OCI-LY3 (cell line): ENCODE measurements at regions not wholly inside any gene's neighbourhood (a gene's known extent, or its start where the extent isn't known, plus 50 kb on each side); places are given as distances from the start of the nearest gene placed in this dataset.

Experiments used
- H2AFZ ChIP-seq: fragments of 200-600, 300-600 bp; shearing (Covaris generic); 2 replicates; pipeline ENCODE4 v1.6.0; 2014; ENCODE audit warnings: antibody characterized with exemption, low read depth, low read length
- H3K27ac ChIP-seq: fragments of 200-600, 300-600 bp; sonication (generic); 2 replicates; pipeline ENCODE4 v1.5.1; 2014; ENCODE audit warnings: mild to moderate bottlenecking, low read length, moderate library complexity, mixed read lengths
- H3K27me3 ChIP-seq: fragments of 200-600, 300-600 bp; sonication (generic); 2 replicates; pipeline ENCODE4 v1.6.1; 2014; ENCODE audit warnings: low read depth, low read length, mixed read lengths
- H3K36me3 ChIP-seq: fragments of 200-600, 300-600 bp; sonication (generic); replicated peaks from 2 replicates; pipeline ENCODE3; 2014; ENCODE audit warnings: low read depth, low read length, mixed read lengths
- H3K4me1 ChIP-seq: fragments of 300-600, 200-600 bp; sonication (generic); 2 replicates; pipeline ENCODE4 v1.6.1; 2014; ENCODE audit warnings: low read length, mixed read lengths
- H3K4me2 ChIP-seq: fragments of 200-600, 300-600 bp; sonication (generic); 2 replicates; pipeline ENCODE4 v1.6.1; 2014; ENCODE audit warnings: low read length, mixed read lengths
- H3K4me3 ChIP-seq: fragments of 300-600, 200-600 bp; sonication (generic); 2 replicates; pipeline ENCODE4 v1.5.1; 2014; ENCODE audit warnings: antibody characterized with exemption, mild to moderate bottlenecking, low read length, moderate library complexity
- H3K79me2 ChIP-seq: fragments of 300-600, 200-600 bp; shearing (Covaris generic); 2 replicates; pipeline ENCODE4 v1.6.1; 2014; ENCODE audit warnings: mild to moderate bottlenecking, low read length, mixed read lengths
- H3K9ac ChIP-seq: fragments of 300-600, 200-600 bp; shearing (Covaris generic); 2 replicates; pipeline ENCODE4 v1.6.0; 2014; ENCODE audit warnings: mild to moderate bottlenecking, low read length, moderate library complexity
- H3K9me3 ChIP-seq: fragments of 200-600, 300-600 bp; shearing (Covaris generic); 2 replicates; pipeline ENCODE4 v1.6.1; 2014; ENCODE audit warnings: low read length, mixed read lengths; ENCODE audit not compliant: insufficient read depth
- H4K20me1 ChIP-seq: fragments of 200-600, 300-600 bp; sonication (generic); 2 replicates; pipeline ENCODE4 v1.6.1; 2016; ENCODE audit warnings: low read length, mixed read lengths; ENCODE audit not compliant: insufficient read depth
- EZH2phosphoT487 ChIP-seq: fragments of 200-600 bp; shearing (Covaris generic); IDR thresholded peaks from 2 replicates; pipeline ENCODE4 v1.6.1; 2018; ENCODE audit warnings: antibody characterized with exemption, mixed run types, low read depth
- TF ChIP-seq, protein P1 (sequence below): fragments of 200-600, 300-600 bp; sonication (generic); IDR thresholded peaks from 2 replicates; pipeline ENCODE4 v1.5.1; 2014; ENCODE audit warnings: antibody characterized with exemption, low read length, low read depth

- no peak overlapping the region for H3K4me3 ChIP-seq
- no peaks in the 10 kb centered on the region for H3K79me2 ChIP-seq
- peaks cover 17% of the 10 kb centered on the region; the same call in 1 of the 2 replicates for H3K27me3 ChIP-seq
- no peaks in the 10 kb centered on the region for H3K36me3 ChIP-seq
- H2AFZ ChIP-seq = no peak overlapping the region
- peaks cover 6% of the 10 kb centered on the region; the same call in 1 of the 2 replicates for H3K4me1 ChIP-seq
- H3K9ac ChIP-seq = no peak overlapping the region
- no peaks in the 10 kb centered on the region for H4K20me1 ChIP-seq
- no peak overlapping the region for H3K27ac ChIP-seq
- H3K4me2 ChIP-seq = no peak overlapping the region
- TF ChIP-seq EZH2phosphoT487 = no peak
- TF ChIP-seq, protein P1, sequence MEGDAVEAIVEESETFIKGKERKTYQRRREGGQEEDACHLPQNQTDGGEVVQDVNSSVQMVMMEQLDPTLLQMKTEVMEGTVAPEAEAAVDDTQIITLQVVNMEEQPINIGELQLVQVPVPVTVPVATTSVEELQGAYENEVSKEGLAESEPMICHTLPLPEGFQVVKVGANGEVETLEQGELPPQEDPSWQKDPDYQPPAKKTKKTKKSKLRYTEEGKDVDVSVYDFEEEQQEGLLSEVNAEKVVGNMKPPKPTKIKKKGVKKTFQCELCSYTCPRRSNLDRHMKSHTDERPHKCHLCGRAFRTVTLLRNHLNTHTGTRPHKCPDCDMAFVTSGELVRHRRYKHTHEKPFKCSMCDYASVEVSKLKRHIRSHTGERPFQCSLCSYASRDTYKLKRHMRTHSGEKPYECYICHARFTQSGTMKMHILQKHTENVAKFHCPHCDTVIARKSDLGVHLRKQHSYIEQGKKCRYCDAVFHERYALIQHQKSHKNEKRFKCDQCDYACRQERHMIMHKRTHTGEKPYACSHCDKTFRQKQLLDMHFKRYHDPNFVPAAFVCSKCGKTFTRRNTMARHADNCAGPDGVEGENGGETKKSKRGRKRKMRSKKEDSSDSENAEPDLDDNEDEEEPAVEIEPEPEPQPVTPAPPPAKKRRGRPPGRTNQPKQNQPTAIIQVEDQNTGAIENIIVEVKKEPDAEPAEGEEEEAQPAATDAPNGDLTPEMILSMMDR = no peak
- H3K9me3 ChIP-seq = no peaks in the 10 kb centered on the region
These were observed 347.0 kb downstream of the CYRIA start for GRCh38 chr2:16318474-16319195.

DNA sequence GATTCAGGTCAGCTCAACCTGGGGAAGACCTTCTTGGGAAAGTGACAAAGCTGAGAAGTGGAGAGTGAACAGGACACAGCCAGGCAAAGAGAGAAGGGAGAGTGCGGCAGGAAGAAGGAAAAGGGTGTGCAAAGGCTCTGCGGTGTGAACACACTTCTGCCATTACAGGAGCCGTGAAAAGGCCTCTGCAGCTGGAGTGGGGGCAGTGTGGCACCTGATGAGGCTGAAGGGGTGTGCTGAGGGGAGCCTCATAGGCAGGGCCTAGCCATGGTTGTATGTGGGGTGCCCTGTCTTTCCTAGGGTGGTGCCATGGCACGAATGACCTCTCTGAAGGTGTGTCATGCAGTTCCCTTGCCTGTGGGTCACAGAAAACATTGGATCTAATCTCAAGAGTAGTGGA lies 347.6 kb downstream of the CYRIA start:
- no peak overlapping the region for H3K9ac ChIP-seq
- no peak for TF ChIP-seq EZH2phosphoT487
- TF ChIP-seq, protein P1 = no peak

GRCh38 chr2:16317211-16317830 lies 348.3 kb downstream of the CYRIA start:
- H3K9ac ChIP-seq = no peak overlapping the region
- H3K36me3 ChIP-seq = no peaks in the 10 kb centered on the region
- no peak for TF ChIP-seq EZH2phosphoT487
- TF ChIP-seq, protein P1 = no peak
- no peaks in the 10 kb centered on the region for H3K79me2 ChIP-seq
- H3K4me1 ChIP-seq = peaks cover 6% of the 10 kb centered on the region; the same call in 1 of the 2 replicates
- no peaks in the 10 kb centered on the region for H4K20me1 ChIP-seq
- peaks cover 15% of the 10 kb centered on the region; the same call in 1 of the 2 replicates for H3K27me3 ChIP-seq
- no peak overlapping the region for H3K4me3 ChIP-seq
- H3K4me2 ChIP-seq = no peak overlapping the region
- no peak overlapping the region for H3K27ac ChIP-seq
- H3K9me3 ChIP-seq = no peaks in the 10 kb centered on the region
- no peak overlapping the region for H2AFZ ChIP-seq

More for the DNA sequence above, 347.6 kb downstream of the CYRIA start:
- peaks cover 15% of the 10 kb centered on the region; the same call in 1 of the 2 replicates for H3K27me3 ChIP-seq
- no peak overlapping the region for H3K4me2 ChIP-seq
- H3K79me2 ChIP-seq = no peaks in the 10 kb centered on the region
- H4K20me1 ChIP-seq = no peaks in the 10 kb centered on the region
- no peak overlapping the region for H3K4me3 ChIP-seq
- no peaks in the 10 kb centered on the region for H3K9me3 ChIP-seq
- H3K4me1 ChIP-seq = peaks cover 6% of the 10 kb centered on the region; the same call in 1 of the 2 replicates
- no peak overlapping the region for H2AFZ ChIP-seq
- no peaks in the 10 kb centered on the region for H3K36me3 ChIP-seq
- H3K27ac ChIP-seq = no peak overlapping the region

GRCh38 chr2:16316456-16317210 lies 349.0 kb downstream of the CYRIA start:
- no peak overlapping the region for H3K4me2 ChIP-seq
- TF ChIP-seq, protein P1 = no peak
- no peak for TF ChIP-seq EZH2phosphoT487
- no peak overlapping the region for H2AFZ ChIP-seq
- H3K9ac ChIP-seq = no peak overlapping the region
- no peaks in the 10 kb centered on the region for H4K20me1 ChIP-seq
- H3K4me3 ChIP-seq = no peak overlapping the region
- peaks cover 15% of the 10 kb centered on the region; the same call in 1 of the 2 replicates for H3K27me3 ChIP-seq
- no peaks in the 10 kb centered on the region for H3K9me3 ChIP-seq
- H3K27ac ChIP-seq = no peak overlapping the region
- no peaks in the 10 kb centered on the region for H3K79me2 ChIP-seq
- H3K4me1 ChIP-seq = peaks cover 6% of the 10 kb centered on the region; the same call in 1 of the 2 replicates
- no peaks in the 10 kb centered on the region for H3K36me3 ChIP-seq
